Gastrocnemius medialis (tissue), 4 donors: ENCODE measurements at regions not wholly inside any gene's neighbourhood (a gene's known extent, or its start where the extent isn't known, plus 50 kb on each side); places are given as distances from the start of the nearest gene placed in this dataset.

Experiments used
- ATAC-seq, 2 donors: fragments of 150-250 bp; one replicate each; pipeline ENCODE4 v1.9.1; 2016
- DNase-seq, 2 donors: peaks; one replicate each; pipeline ENCODE4 v3.0.0-alpha.2; 2019
- H3K27ac ChIP-seq, 4 donors: fragments of 200-600 bp; sonication (generic); 1 replicate in 1 of 4; 2 replicates in 3 of 4; pipeline ENCODE4 v1.5.1; 2016 to 2018; ENCODE audit warnings: mild to moderate bottlenecking in 2 of 4, moderate library complexity in 1 of 4
- H3K27me3 ChIP-seq, 3 donors: fragments of 200-600 bp; sonication (generic) in 2 of 3; 1 replicate in 1 of 3; 2 replicates in 2 of 3; pipeline versions ENCODE4 v1.5.1 to v1.6.0; 2016 to 2019; ENCODE audit warnings: mild to moderate bottlenecking in 1 of 3, moderate library complexity in 1 of 3
- H3K36me3 ChIP-seq, 2 donors: fragments of 200-600 bp; sonication (generic) in 1 of 2; one replicate each; pipeline ENCODE4 v1.5.1; 2017 to 2018
- H3K4me1 ChIP-seq, 2 donors: fragments of 200-600 bp; sonication (generic) in 1 of 2; one replicate each; pipeline ENCODE4 v1.5.1; 2016 to 2017; ENCODE audit warnings: mild to moderate bottlenecking in 2 of 2
- H3K4me3 ChIP-seq, 4 donors: fragments of 200-600 bp; sonication (generic) in 3 of 4; 1 replicate in 1 of 4; 2 replicates in 3 of 4; pipeline ENCODE4 v1.5.1; 2016 to 2019; ENCODE audit warnings: mild to moderate bottlenecking in 2 of 4
- H3K9me3 ChIP-seq, 3 donors: fragments of 200-600 bp; sonication (generic) in 2 of 3; 1 replicate in 1 of 3; 2 replicates in 2 of 3; pipeline ENCODE4 v1.5.1; 2016 to 2019
- CTCF ChIP-seq, 5 experiments: fragments of 450-650 bp in 3 of 5; fragments of 200-600 bp in 2 of 5; sonication (generic) in 2 of 5; IDR thresholded peaks in 4 of 5; conservative IDR thresholded peaks in 1 of 5; 1 replicate in 4 of 5; 2 replicates in 1 of 5; pipeline ENCODE4 v1.5.1; 2016 to 2019; ENCODE audit warnings: antibody characterized with exemption in 5 of 5, mild to moderate bottlenecking in 3 of 5, moderate library complexity in 3 of 5
- POLR2A ChIP-seq, 2 donors: fragments of 450-650 bp; IDR thresholded peaks; one replicate each; pipeline ENCODE4 v1.6.1; 2017; ENCODE audit warnings: antibody characterized with exemption in 2 of 2, mild to moderate bottlenecking in 2 of 2, moderate library complexity in 2 of 2
- in situ Hi-C, 4 donors: fragments of 200-750 bp; cut with MboI; loops; one replicate each; pipeline versions ENCODE4 v1.15.0 to v1.8.0; 2017; ENCODE audit warnings: low sequenced_read_pairs in 4 of 4
- intact Hi-C: fragments of 100-400 bp; cut with DNase I; formaldehyde crosslinking; loops from one replicate; pipeline ENCODE4 v1.15.1; 2023; ENCODE audit warnings: low total_unique reads

DNA sequence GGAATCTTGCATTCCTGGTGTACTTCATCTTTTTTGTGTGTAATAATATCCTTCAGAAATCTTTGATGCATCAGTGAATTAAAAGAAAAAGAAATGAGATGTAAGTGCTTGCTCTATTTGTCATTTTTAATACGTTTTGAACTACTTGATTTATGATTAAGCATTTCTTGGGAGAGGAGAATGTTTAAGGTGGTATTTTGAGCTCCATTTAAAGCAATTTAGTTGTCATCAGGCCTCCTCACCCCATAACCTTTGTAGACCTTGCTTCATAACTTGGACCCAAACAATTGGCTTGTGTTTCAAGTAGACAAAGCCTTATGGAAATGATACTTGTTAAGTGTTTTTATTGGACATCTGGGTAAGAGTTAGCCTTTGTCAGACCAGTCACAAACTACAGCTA lies 87.1 kb upstream of the VEPH1 start:
- no peaks in the 10 kb centered on the region for H3K27me3 ChIP-seq
- no peaks in the 10 kb centered on the region for H3K4me1 ChIP-seq
- H3K4me3 ChIP-seq: no peak overlapping the region
- intact Hi-C loops: no loop called here
- in situ Hi-C loops: no loop called here
- no peaks in the 10 kb centered on the region for H3K9me3 ChIP-seq
- ATAC-seq (no peak), DNase-seq (no peak)
- TF ChIP-seq CTCF (IDR thresholded peaks at IDR 0.05 in 4 of 5, conservative IDR thresholded peaks at IDR 0.05 in 1 of 5) (no peak), POLR2A (IDR thresholded peaks at IDR 0.05) (no peak)
- no peaks in the 10 kb centered on the region for H3K36me3 ChIP-seq
- H3K27ac ChIP-seq: no peak overlapping the region

GRCh38 chr3:157589211-157589610 lies 86.0 kb upstream of the VEPH1 start:
- intact Hi-C loops: no loop called here
- no peaks in the 10 kb centered on the region for H3K27me3 ChIP-seq
- H3K9me3 ChIP-seq: no peaks in the 10 kb centered on the region
- TF ChIP-seq CTCF (IDR thresholded peaks at IDR 0.05 in 4 of 5, conservative IDR thresholded peaks at IDR 0.05 in 1 of 5): no peak
- no peak for TF ChIP-seq POLR2A (IDR thresholded peaks at IDR 0.05)
- DNase-seq: no peak
- in situ Hi-C loops: no loop called here
- ATAC-seq: no peak
- no peaks in the 10 kb centered on the region for H3K4me1 ChIP-seq
- no peak overlapping the region for H3K4me3 ChIP-seq
- no peaks in the 10 kb centered on the region for H3K36me3 ChIP-seq
- no peak overlapping the region for H3K27ac ChIP-seq

DNA sequence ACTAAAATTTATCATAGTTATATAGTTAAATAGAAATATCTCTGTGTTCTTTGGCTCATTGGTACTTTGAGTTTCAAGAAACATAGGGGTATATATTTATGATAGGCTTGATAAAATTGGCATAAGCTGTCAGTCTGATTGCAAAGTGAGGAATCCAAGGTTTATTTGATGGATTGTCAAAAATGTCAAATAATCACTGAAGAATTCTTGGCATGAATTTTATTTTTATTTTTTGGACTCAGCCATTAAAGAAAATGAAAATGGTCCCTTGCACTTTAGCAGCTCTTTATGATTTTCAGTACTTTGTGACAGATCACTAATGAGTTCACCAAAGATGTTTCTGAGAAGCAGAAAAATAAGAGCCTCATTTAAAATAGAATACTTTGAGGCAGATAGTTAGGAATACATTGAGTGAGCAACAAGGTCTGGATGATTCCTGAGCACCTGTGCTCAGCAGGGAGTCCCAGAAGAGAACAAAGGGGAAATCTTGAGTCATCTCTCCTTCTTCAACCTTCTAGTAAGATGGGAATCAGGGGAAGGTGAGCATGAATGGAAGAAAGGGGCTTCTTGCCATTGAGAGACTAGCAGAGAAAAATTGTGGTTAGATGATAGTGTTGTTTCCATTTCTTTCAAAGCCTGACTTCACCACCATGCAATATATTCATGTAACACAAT lies 85.3 kb upstream of the VEPH1 start:
- TF ChIP-seq POLR2A (IDR thresholded peaks at IDR 0.05) (no peak), CTCF (IDR thresholded peaks at IDR 0.05 in 4 of 5, conservative IDR thresholded peaks at IDR 0.05 in 1 of 5) (no peak)
- no peak overlapping the region for H3K4me3 ChIP-seq
- H3K4me1 ChIP-seq: no peaks in the 10 kb centered on the region
- no peak overlapping the region for H3K27ac ChIP-seq
- H3K9me3 ChIP-seq: no peaks in the 10 kb centered on the region
- no peaks in the 10 kb centered on the region for H3K36me3 ChIP-seq
- no peak for ATAC-seq
- in situ Hi-C loops (no loop called here), intact Hi-C loops (no loop called here)
- no peak for DNase-seq
- H3K27me3 ChIP-seq: no peaks in the 10 kb centered on the region

- Histone ChIP-seq H3K36me3 (no peaks in the 10 kb centered on the region), H3K9me3 (no peaks in the 10 kb centered on the region), H3K4me3 (no peak overlapping the region), H3K27me3 (no peaks in the 10 kb centered on the region), H3K4me1 (no peaks in the 10 kb centered on the region), H3K27ac (no peak overlapping the region)
- in situ Hi-C loops: no loop called here
- DNase-seq (no peak), ATAC-seq (no peak)
- intact Hi-C loops: no loop called here
- no peak for TF ChIP-seq POLR2A (IDR thresholded peaks at IDR 0.05)
- no peak for TF ChIP-seq CTCF (IDR thresholded peaks at IDR 0.05 in 4 of 5, conservative IDR thresholded peaks at IDR 0.05 in 1 of 5)
Observed at GRCh38 chr3:157586293-157586692, 83.1 kb upstream of the VEPH1 start.

- H3K4me3 ChIP-seq: no peak overlapping the region
- H3K27me3 ChIP-seq: no peaks in the 10 kb centered on the region
- H3K4me1 ChIP-seq: no peaks in the 10 kb centered on the region
- ATAC-seq (no peak), DNase-seq (no peak)
- in situ Hi-C loops (no loop called here), intact Hi-C loops (no loop called here)
- no peaks in the 10 kb centered on the region for H3K9me3 ChIP-seq
- no peaks in the 10 kb centered on the region for H3K36me3 ChIP-seq
- no peak for TF ChIP-seq CTCF (IDR thresholded peaks at IDR 0.05 in 4 of 5, conservative IDR thresholded peaks at IDR 0.05 in 1 of 5)
- TF ChIP-seq POLR2A (IDR thresholded peaks at IDR 0.05): no peak
- H3K27ac ChIP-seq: no peak overlapping the region
Observed at GRCh38 chr3:157585386-157585785, 82.2 kb upstream of the VEPH1 start.
